Liver (tissue), 8 donors: ENCODE measurements at regions not wholly inside any gene's neighbourhood (a gene's known extent, or its start where the extent isn't known, plus 50 kb on each side); places are given as distances from the start of the nearest gene placed in this dataset.

Experiments
- DNase-seq: peaks from one replicate; pipeline ENCODE4 v3.0.0-alpha.2; 2017; ENCODE audit warnings: low spot score
- H3K27ac ChIP-seq, 2 donors: one replicate each; pipeline ENCODE4 v1.7.0; 2013; ENCODE audit warnings: inconsistent platforms in 2 of 2, low read length in 2 of 2, control low read depth in 1 of 2, low read depth in 1 of 2, mild to moderate bottlenecking in 1 of 2
- H3K27me3 ChIP-seq, 4 donors: one replicate each; pipeline versions ENCODE4 v1.6.1 to v1.7.0; 2013; ENCODE audit warnings: low read length in 3 of 4, inconsistent platforms in 1 of 4, mild to moderate bottlenecking in 1 of 4, moderate library complexity in 1 of 4; ENCODE audit not compliant: control insufficient read depth in 4 of 4, insufficient read depth in 4 of 4
- H3K36me3 ChIP-seq, 4 donors: one replicate each; pipeline versions ENCODE4 v1.6.1 to v1.7.0; 2013; ENCODE audit warnings: low read length in 3 of 4, mild to moderate bottlenecking in 3 of 4, low read depth in 1 of 4, moderate library complexity in 1 of 4; ENCODE audit not compliant: control insufficient read depth in 4 of 4, insufficient read depth in 3 of 4
- H3K4me1 ChIP-seq, 4 donors: one replicate each; pipeline versions ENCODE4 v1.6.1 to v1.7.0; 2013; ENCODE audit warnings: low read length in 3 of 4, mild to moderate bottlenecking in 3 of 4, moderate library complexity in 1 of 4; ENCODE audit not compliant: control insufficient read depth in 4 of 4, insufficient read depth in 4 of 4
- H3K4me3 ChIP-seq, 3 donors: one replicate each; pipeline versions ENCODE4 v1.6.1 to v1.7.0; 2013; ENCODE audit warnings: low read length in 3 of 3, control low read depth in 1 of 3, low read depth in 1 of 3, mild to moderate bottlenecking in 1 of 3
- H3K9ac ChIP-seq, 2 donors: one replicate each; pipeline ENCODE4 v1.7.0; 2013; ENCODE audit warnings: low read length in 2 of 2, mild to moderate bottlenecking in 2 of 2, moderate library complexity in 2 of 2, control low read depth in 1 of 2, low read depth in 1 of 2
- H3K9me3 ChIP-seq, 4 donors: one replicate each; pipeline versions ENCODE4 v1.6.1 to v1.7.0; 2013; ENCODE audit warnings: low read length in 3 of 4; ENCODE audit not compliant: control insufficient read depth in 4 of 4
- CTCF ChIP-seq: fragments of 150-350 bp; IDR thresholded peaks from 2 replicates; pipeline ENCODE4 v1.5.1; 2017; ENCODE audit warnings: improper control_type of control experiment, low read depth, low read length; ENCODE audit not compliant: missing input control
- EGR1 ChIP-seq, 2 donors: IDR thresholded peaks; 2 replicates each; pipeline ENCODE4 v1.6.1; 2016 to 2018; ENCODE audit warnings: antibody characterized with exemption in 2 of 2, low read depth in 2 of 2
- FOXA1 ChIP-seq: IDR thresholded peaks from 2 replicates; pipeline ENCODE4 v1.6.1; 2016; ENCODE audit warnings: antibody characterized with exemption
- FOXA2 ChIP-seq: IDR thresholded peaks from 2 replicates; pipeline ENCODE4 v1.6.1; 2016; ENCODE audit warnings: antibody characterized with exemption
- GABPA ChIP-seq, 2 donors: IDR thresholded peaks in 1 of 2; conservative IDR thresholded peaks in 1 of 2; 2 replicates each; pipeline ENCODE4 v1.6.1; 2016; ENCODE audit warnings: antibody characterized with exemption in 2 of 2, mild to moderate bottlenecking in 1 of 2, moderate library complexity in 1 of 2
- HNF4A ChIP-seq, 2 donors: conservative IDR thresholded peaks; 2 replicates each; pipeline ENCODE4 v1.6.1; 2016; ENCODE audit warnings: antibody characterized with exemption in 2 of 2, mild to moderate bottlenecking in 2 of 2
- HNF4G ChIP-seq: IDR thresholded peaks from 2 replicates; pipeline ENCODE4 v1.6.1; 2016; ENCODE audit warnings: antibody characterized with exemption
- JUND ChIP-seq, 2 donors: IDR thresholded peaks; 2 replicates each; pipeline ENCODE4 v1.6.1; 2016; ENCODE audit warnings: antibody characterized with exemption in 2 of 2
- MAX ChIP-seq: IDR thresholded peaks from 2 replicates; pipeline ENCODE4 v1.6.1; 2016; ENCODE audit warnings: antibody characterized with exemption
- NR2F2 ChIP-seq: IDR thresholded peaks from 2 replicates; pipeline ENCODE4 v1.6.1; 2016; ENCODE audit warnings: antibody characterized with exemption
- RAD21 ChIP-seq, 2 donors: IDR thresholded peaks; 2 replicates each; pipeline ENCODE4 v1.6.1; 2016; ENCODE audit warnings: antibody characterized with exemption in 2 of 2, mild to moderate bottlenecking in 2 of 2
- RXRA ChIP-seq, 2 donors: IDR thresholded peaks; 2 replicates each; pipeline ENCODE4 v1.6.1; 2017 to 2018; ENCODE audit warnings: antibody characterized with exemption in 2 of 2, mild to moderate bottlenecking in 1 of 2
- SP1 ChIP-seq: IDR thresholded peaks from 2 replicates; pipeline ENCODE4 v1.6.1; 2018; ENCODE audit warnings: antibody characterized with exemption, mild to moderate bottlenecking
- TAF1 ChIP-seq: conservative IDR thresholded peaks from 2 replicates; pipeline ENCODE4 v1.6.1; 2016; ENCODE audit warnings: antibody characterized with exemption, mild to moderate bottlenecking
- YY1 ChIP-seq: IDR thresholded peaks from 2 replicates; pipeline ENCODE4 v1.6.1; 2016; ENCODE audit warnings: antibody characterized with exemption, mild to moderate bottlenecking
- ZBTB33 ChIP-seq: IDR thresholded peaks from 2 replicates; pipeline ENCODE4 v1.6.1; 2016; ENCODE audit warnings: antibody characterized with exemption
- WGBS: extraction: QIAGEN DNeasy Blood & Tissue Kit; methylation state at CpG from one replicate; pipeline ENCODE4 v1.1.7; 2013; 5-methylcytosine and 5-hydroxymethylcytosine counted together
- TF ChIP-seq, protein P1 (sequence below): IDR thresholded peaks from 2 replicates; pipeline ENCODE4 v1.6.1; 2016; ENCODE audit warnings: antibody characterized with exemption, mild to moderate bottlenecking
- donor health status: healthy.
- donor health status: healthy.
- donor health status: healthy.
- donor health status: healthy.
- donor health status: healthy.

GRCh38 chr1:222021129-222021528 is 279.2 kb upstream of the DUSP10 start:
- H3K9ac ChIP-seq, result no peak overlapping the region
- 62% methylated on average over 5 of the region's 5 CpGs for WGBS
- H3K4me1 ChIP-seq, result peaks cover 0 to 12% (median 7%) of the 10 kb centered on the region in 4 donors
- no peaks in the 10 kb centered on the region for H3K27me3 ChIP-seq
- H3K4me3 ChIP-seq, result no peak overlapping the region
- H3K27ac ChIP-seq, result no peak overlapping the region
- no peak for DNase-seq
- no peaks in the 10 kb centered on the region for H3K36me3 ChIP-seq
- no peaks in the 10 kb centered on the region for H3K9me3 ChIP-seq
- no peak for TF ChIP-seq YY1
- TF ChIP-seq FOXA1, result no peak
- TF ChIP-seq NR2F2, result no peak
- no peak for TF ChIP-seq RXRA (IDR thresholded peaks at IDR 0.05)
- TF ChIP-seq HNF4A (conservative IDR thresholded peaks at IDR 0.05), result no peak
- TF ChIP-seq, protein P1, sequence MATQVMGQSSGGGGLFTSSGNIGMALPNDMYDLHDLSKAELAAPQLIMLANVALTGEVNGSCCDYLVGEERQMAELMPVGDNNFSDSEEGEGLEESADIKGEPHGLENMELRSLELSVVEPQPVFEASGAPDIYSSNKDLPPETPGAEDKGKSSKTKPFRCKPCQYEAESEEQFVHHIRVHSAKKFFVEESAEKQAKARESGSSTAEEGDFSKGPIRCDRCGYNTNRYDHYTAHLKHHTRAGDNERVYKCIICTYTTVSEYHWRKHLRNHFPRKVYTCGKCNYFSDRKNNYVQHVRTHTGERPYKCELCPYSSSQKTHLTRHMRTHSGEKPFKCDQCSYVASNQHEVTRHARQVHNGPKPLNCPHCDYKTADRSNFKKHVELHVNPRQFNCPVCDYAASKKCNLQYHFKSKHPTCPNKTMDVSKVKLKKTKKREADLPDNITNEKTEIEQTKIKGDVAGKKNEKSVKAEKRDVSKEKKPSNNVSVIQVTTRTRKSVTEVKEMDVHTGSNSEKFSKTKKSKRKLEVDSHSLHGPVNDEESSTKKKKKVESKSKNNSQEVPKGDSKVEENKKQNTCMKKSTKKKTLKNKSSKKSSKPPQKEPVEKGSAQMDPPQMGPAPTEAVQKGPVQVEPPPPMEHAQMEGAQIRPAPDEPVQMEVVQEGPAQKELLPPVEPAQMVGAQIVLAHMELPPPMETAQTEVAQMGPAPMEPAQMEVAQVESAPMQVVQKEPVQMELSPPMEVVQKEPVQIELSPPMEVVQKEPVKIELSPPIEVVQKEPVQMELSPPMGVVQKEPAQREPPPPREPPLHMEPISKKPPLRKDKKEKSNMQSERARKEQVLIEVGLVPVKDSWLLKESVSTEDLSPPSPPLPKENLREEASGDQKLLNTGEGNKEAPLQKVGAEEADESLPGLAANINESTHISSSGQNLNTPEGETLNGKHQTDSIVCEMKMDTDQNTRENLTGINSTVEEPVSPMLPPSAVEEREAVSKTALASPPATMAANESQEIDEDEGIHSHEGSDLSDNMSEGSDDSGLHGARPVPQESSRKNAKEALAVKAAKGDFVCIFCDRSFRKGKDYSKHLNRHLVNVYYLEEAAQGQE, result no peak
- TF ChIP-seq TAF1, result no peak
- TF ChIP-seq JUND (IDR thresholded peaks at IDR 0.05), result no peak
- no peak for TF ChIP-seq RAD21 (IDR thresholded peaks at IDR 0.05)
- no peak for TF ChIP-seq FOXA2
- TF ChIP-seq ZBTB33, result no peak
- TF ChIP-seq MAX, result no peak
- no peak for TF ChIP-seq SP1
- no peak for TF ChIP-seq CTCF

DNA sequence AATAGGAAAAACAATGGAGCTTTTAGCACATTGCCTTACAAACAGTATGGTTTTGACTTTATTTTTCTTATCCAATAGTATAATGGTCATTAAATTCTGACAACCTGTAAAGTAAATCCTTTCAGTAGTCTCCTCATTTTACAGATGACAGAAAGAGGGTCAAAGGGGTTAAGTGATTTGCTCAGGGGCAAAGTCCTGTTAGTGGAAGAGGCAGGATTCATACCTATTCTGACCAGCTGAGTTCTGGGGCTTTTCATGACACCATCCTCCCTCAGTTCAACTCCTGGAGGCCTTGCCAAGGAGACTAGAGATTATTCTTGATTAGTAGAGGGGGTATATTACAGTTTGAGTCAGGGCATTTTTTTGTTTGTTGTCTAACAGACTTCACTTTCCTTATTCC is 278.7 kb upstream of the DUSP10 start:
- H3K27me3 ChIP-seq, result no peaks in the 10 kb centered on the region
- peaks cover 0 to 6% (median 3%) of the 10 kb centered on the region in 4 donors for H3K4me1 ChIP-seq
- no peak for DNase-seq
- H3K9me3 ChIP-seq, result no peaks in the 10 kb centered on the region
- H3K27ac ChIP-seq, result no peak overlapping the region
- no peak overlapping the region for H3K4me3 ChIP-seq
- H3K36me3 ChIP-seq, result no peaks in the 10 kb centered on the region
- no peak overlapping the region for H3K9ac ChIP-seq
- TF ChIP-seq GABPA (IDR thresholded peaks at IDR 0.05 in 1 of 2, conservative IDR thresholded peaks at IDR 0.05 in 1 of 2) (no peak), CTCF (no peak), NR2F2 (no peak), SP1 (peak; percentile 38), EGR1 (IDR thresholded peaks at IDR 0.05; ENCODE audit: low read depth in 2 of 2) (no peak), HNF4G (peak; percentile 47), RXRA (IDR thresholded peaks at IDR 0.05) (peak; percentile 7 to 28), MAX (no peak)
- TF ChIP-seq, protein P1, result no peak
